Smooth muscle cell of the brain vasculature (primary cell): ENCODE measurements at regions not wholly inside any gene's neighbourhood (a gene's known extent, or its start where the extent isn't known, plus 50 kb on each side); places are given as distances from the start of the nearest gene placed in this dataset.

Source experiments
- DNase-seq: peaks from one replicate; pipeline ENCODE4 v3.0.0-alpha.2; 2012; ENCODE audit warnings: low read depth, low spot score

- DNase-seq = no peak
Observed at GRCh38 chr1:90494748-90495282, 222.3 kb downstream of the BARHL2 start.

- no peak for DNase-seq
Observed at GRCh38 chr1:90488451-90488850, 228.7 kb downstream of the BARHL2 start.

- DNase-seq = no peak
Observed at GRCh38 chr1:90486996-90487395, 230.1 kb downstream of the BARHL2 start.

- DNase-seq = no peak
Observed at GRCh38 chr1:90486134-90486824, 230.8 kb downstream of the BARHL2 start.

GRCh38 chr1:90480271-90480835 lies 236.7 kb downstream of the BARHL2 start:
- DNase-seq = no peak

GRCh38 chr1:90476994-90477393 lies 240.1 kb downstream of the BARHL2 start:
- DNase-seq = no peak

- DNase-seq = no peak
Observed at GRCh38 chr1:90476411-90476810, 240.7 kb downstream of the BARHL2 start.

- no peak for DNase-seq
Observed at GRCh38 chr1:90475631-90476030, 241.5 kb downstream of the BARHL2 start.

- DNase-seq = no peak
Observed at GRCh38 chr1:90474731-90475130, 242.4 kb downstream of the BARHL2 start.

GRCh38 chr1:90474158-90474557 lies 242.9 kb downstream of the BARHL2 start:
- no peak for DNase-seq

GRCh38 chr1:90472775-90473174 lies 244.3 kb downstream of the BARHL2 start:
- DNase-seq = no peak

GRCh38 chr1:90459570-90459969 lies 257.5 kb downstream of the BARHL2 start:
- DNase-seq = no peak

- no peak for DNase-seq
Observed at GRCh38 chr1:90457985-90458384, 259.1 kb downstream of the BARHL2 start.

- no peak for DNase-seq
Observed at GRCh38 chr1:90452491-90452890, 264.6 kb downstream of the BARHL2 start.

GRCh38 chr1:90443354-90443753 lies 273.7 kb downstream of the BARHL2 start:
- no peak for DNase-seq

- no peak for DNase-seq
Observed at GRCh38 chr1:90435351-90435750, 281.8 kb downstream of the BARHL2 start.

- no peak for DNase-seq
Observed at GRCh38 chr1:90434460-90434859, 282.6 kb downstream of the BARHL2 start.

- no peak for DNase-seq
Observed at GRCh38 chr1:90417126-90417525, 300.0 kb downstream of the BARHL2 start.

GRCh38 chr1:90414201-90414600 lies 302.9 kb downstream of the BARHL2 start:
- DNase-seq = no peak

- no peak for DNase-seq
Observed at GRCh38 chr1:90413519-90413918, 303.6 kb downstream of the BARHL2 start.

GRCh38 chr1:90412563-90412962 lies 304.5 kb downstream of the BARHL2 start:
- DNase-seq = no peak

- DNase-seq = no peak
Observed at GRCh38 chr1:90411185-90411584, 305.9 kb downstream of the BARHL2 start.

- no peak for DNase-seq
Observed at GRCh38 chr1:90407737-90408136, 309.4 kb downstream of the BARHL2 start.
